GM19395 (cell line): ENCODE measurements at regions not wholly inside any gene's neighbourhood (a gene's known extent, or its start where the extent isn't known, plus 50 kb on each side); places are given as distances from the start of the nearest gene placed in this dataset.
"Not testable (repeated sequence)": the region's sequence is repeated elsewhere in the genome, so short reads cannot be mapped to it uniquely, and the experiment has no call there.

Experiments
- ATAC-seq: cut with Tn5 transposase; IDR thresholded peaks from one replicate; pipeline ENCODE4 v1.9.1; 2021; ENCODE audit warnings: mild to moderate bottlenecking, moderate library complexity; ENCODE audit not compliant: unreplicated experiment

DNA sequence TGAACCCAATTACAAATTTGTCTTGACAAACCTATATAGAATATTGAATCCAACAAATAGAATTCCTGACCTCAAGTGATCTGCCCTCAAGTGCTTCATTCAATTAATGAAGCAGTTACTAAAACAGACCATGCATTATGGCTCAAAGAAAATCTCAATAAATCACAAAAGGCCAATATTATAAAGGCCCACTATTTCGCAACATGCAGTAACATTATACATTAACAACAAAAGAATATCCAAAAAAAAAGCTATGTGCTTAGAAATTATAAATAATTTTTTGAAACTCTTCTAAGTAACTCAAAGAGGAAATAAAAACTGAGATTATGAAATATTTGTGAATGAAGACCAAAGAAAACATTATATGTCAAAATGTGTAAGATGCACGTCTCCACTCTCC is 177.7 kb downstream of the ZNF674 start:
- no peak for ATAC-seq

DNA sequence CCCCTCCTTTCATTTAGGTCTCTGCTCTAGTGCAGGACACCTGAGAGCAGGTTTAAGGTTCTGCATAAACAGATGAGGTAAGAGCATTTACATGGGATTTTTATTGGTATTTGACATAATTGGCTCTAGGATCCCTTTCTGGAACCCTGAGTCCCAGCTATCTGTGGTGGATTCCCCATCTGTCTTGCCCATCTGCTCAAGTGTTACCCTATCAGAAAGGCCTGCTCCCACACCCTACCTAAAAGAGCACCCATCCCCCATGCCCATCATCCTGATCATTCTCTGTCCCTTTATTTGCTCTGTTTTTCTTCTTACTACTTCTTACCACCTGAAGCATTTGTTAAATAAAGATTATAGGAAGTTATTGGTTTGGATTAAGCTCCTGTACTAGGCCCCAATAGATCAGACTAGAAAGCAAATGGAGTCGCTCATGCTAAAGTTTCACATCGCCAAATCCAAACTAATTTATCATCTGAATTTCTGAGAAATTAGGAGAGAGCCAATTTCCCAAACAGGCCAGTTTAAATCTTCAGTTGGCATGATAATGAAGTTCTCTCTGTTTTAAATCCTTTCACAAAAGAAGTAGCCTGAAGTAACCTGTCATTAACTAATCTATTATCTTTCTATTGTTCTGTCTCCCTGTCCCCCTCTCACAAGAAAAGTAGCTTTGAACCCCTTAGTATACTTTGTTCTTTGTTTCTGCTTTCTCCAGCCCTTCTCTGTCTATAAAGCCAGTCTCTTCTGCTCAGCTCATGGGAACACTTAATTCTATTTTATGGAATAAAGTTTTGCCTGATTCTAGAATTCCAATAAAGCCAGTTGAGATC is 178.6 kb downstream of the ZNF674 start:
- ATAC-seq, result no peak

DNA sequence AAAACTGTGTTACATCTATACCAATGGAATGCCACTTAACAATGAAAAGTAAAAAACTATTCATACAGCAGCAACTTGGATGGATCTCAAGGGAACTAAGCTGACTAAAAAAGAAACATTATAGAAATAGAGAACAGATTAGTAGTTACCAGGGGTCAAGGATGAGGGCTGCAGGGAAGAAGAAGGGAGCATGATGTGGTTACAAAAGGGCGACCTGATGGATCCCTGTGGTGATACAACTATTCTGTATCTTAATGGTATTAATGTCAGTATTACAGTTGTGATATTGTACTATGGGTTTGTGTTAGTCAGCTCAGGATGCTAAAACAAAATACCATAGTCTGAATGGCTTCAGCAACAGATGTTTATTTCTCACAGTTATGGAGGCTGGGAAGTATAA is 190.7 kb downstream of the ZNF674 start:
- ATAC-seq, result no peak

DNA sequence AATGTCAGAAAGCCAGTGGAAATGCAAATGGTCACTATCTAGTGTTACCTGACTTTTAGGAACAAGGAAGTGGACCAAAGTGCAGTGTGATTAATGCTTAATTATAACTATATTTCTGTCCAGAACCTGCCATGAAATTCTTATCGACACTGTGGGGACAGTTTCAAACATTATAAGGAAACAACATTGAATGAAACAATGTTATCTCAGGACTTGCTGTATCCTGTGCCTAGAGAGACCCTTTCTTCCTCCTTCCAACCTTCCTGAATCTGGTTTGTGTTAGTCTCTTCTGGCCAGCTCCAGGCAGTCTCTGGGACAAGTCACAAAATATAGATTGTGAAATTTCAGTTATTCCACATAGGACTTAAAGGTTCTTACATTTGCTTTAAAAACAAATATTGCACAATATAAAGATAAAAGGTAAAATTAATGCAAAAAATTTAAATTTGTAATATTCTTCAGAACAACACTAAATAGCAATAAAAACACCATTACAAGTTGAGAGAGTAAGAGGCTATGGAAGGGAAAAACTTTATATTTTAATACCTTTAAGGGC is 203.4 kb downstream of the ZNF674 start:
- ATAC-seq, result no peak

DNA sequence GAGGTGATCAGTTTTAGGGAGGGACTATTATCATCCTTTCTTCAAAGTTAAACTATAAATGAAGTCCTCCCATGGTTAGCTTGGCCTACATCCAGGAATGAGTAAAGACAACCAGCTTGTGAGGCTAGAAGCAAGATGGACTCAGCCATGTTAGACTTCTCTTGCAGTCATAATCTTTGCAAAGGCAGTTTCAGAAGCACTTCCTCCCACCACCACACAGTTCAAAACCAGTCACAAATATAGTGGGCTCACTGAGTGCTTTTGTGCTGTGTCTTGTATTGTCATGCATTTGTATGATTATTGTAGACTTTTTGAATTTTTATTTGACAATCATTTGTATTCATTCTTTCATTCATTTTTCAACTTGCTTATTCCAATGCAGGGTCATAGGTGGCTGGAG is 204.5 kb downstream of the ZNF674 start:
- no peak for ATAC-seq

DNA sequence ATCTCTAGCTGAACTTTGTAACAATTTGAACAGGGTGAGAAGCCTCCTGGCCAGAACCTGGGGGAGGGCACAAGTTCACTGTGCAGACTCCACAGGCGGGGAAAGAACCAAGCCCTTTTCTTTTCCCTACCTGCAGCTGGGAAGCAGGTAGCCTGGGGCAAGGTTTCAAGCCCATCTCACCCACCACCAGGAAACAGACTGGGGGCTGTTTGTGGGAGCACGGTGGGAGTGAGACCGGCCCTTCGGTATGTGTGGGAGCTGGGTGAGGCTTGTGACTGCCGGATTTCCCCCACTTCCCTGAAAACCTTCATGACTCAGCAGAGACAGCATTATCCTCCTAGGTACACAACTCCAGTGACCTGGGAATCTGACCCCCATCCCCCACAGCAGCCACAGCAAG is 211.7 kb downstream of the ZNF674 start:
- no peak for ATAC-seq

DNA sequence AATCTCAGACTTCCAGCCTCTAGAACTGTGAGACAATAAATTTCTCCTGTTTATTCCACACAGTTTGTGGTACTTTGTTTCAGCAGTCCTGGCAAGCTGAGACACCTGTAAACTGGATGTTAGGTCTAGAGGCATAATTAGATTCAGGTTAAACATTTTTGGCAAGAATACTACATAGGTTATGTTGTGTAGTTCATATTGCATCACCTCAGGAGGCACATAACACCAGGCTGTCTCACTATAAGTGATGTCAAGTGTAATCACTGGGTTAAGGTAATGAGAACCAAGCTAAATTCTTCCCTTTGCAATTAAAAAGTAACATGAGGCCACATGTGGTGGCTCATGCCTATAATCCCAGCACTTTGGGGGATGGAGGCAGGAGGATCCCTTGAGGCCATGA is 214.2 kb downstream of the ZNF674 start:
- no peak for ATAC-seq

DNA sequence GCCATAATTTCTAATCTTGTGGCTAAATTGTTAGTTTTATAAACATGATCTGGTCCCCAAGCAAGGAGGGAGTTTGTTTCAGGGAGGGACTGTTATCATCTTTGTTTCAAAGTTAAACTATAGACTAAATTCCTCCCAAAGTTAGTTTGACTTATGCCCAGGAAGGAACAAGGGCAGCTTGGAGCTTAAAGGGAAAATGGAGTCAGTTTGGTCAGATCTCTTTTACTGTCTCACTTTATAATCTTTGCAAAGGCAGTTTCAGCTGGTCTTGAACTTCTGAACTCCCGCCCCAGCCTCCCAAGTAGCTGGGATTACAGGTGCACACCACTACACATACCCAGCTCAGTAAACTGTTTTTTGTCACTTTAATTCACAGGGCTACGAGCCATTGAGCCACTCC is 214.7 kb downstream of the ZNF674 start:
- no peak for ATAC-seq

DNA sequence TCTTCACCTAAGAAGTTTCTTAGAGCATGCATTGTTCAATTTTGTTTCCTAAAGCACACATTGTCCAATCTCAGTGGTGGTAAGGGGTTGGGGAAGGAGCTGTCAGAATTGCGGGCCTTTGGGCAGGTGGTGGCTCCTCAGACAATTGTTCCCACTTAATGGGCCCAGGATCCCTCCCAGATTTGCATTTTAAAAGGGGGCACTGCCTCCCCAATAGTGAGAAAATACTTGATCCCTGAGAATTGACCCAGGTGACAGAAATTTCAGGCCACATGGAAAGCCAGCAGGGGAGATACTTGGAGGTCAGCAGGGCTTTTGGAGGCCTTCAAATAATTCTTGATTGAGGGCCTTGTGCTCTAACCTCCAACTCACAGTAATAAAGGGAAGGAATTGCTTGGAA is 217.1 kb downstream of the ZNF674 start:
- no peak for ATAC-seq

DNA sequence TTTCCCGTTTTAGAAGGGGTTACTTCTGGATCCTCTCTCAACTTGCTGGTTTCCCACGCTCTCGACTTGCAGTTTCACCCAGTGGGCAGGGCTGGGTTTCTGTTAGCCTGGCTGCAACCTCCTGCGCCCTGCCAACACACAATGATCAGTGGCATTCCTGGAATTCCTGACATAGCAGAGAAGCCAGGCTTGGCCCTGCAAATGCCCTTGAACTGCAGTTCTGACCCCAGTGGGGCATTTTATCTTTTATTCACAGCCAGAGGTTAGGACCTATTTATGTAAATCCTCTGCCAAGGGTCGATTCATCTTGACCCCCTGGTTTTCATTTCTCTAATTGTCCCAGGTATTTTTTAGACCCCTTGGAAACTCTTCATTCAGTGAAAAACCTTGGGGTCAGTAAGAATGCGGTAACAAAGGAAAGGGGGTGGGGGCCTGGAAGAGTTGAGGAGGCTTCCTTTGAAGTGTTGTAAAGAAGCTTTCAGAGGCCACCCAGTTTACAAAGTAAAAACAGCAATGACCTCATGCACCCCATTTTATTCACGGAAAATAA is 217.6 kb downstream of the ZNF674 start:
- no peak for ATAC-seq

DNA sequence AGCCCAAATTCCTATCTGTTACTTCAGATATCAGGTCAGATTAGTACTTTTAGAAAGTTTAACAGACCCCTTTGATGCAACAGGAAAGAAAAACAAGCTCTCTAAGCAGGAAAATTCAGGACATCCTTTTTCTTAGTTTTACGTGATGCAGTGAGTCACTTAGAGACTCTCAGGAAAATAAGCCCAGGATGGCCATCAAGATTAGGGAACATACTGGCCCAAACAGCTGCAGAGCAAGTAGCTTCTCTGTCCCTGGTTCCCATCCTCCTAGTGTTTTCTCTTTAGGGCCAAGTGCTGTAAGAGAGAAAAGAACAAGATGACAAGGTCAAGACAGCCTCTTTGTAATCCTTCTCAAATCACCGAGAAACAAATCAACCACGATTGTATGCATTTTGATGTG is 219.1 kb downstream of the ZNF674 start:
- ATAC-seq, result no peak

GRCh38 chrX:46325312-46325877 is 219.8 kb downstream of the ZNF674 start:
- no peak for ATAC-seq

- ATAC-seq, result no peak
These were observed 221.1 kb downstream of the ZNF674 start for GRCh38 chrX:46324166-46324565.

DNA sequence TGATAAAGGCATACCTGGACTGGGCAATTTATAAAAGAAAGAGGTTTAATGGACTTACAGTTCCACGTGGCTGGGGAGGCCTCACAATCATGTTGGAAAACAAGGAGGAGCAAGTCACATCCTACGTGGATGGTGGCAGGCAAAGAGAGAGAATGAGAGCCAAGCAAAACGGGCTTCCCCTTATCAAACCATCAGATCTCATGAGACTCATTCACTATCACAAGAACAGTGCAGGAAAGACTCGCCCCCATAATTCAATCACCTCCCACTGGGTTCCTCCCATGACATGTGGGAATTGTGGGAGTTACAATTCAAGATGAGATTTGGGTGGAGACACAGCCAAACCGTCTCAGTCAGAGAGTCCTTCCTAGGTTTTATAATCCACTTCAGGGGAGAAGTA is 222.3 kb downstream of the ZNF674 start:
- ATAC-seq, result not testable (repeated sequence)

DNA sequence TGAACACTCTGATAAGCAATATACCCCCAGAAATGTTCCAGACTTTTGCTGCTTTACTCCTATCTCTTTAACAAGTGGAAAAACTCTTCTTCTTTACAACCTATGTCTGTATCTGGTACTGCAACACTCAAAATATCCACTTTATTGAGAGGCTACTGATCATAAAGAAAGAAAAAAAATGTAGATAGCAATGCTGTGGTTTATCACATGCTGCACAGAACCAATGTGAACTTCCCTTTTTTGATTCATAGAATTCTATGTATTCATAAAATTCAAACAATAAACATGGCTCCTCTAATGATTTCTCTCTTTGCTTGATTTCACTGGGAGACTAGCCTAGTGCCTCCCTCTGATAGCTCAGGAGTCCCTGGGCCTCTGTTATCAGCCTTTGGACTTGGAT is 223.5 kb downstream of the ZNF674 start:
- no peak for ATAC-seq

DNA sequence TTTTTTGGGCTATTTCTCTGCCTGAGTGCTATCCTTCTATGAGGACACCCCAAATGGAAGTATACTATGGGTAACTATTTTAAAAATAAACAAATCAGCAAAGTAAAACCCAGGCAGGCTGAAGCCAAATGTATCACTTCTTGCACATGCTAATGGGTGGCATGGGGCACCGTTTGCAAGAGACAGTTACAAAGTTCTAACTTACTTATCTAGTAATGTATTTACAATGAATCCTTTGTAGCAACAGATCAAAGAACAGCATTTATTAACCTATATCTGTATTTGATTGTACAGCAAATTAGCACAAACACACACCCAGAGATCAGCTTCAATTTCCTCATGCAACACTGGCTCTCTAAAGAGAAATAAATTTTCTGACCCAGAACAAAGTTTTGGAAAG is 225.5 kb downstream of the ZNF674 start:
- no peak for ATAC-seq

GRCh38 chrX:46318551-46318950 is 226.7 kb downstream of the ZNF674 start:
- no peak for ATAC-seq

DNA sequence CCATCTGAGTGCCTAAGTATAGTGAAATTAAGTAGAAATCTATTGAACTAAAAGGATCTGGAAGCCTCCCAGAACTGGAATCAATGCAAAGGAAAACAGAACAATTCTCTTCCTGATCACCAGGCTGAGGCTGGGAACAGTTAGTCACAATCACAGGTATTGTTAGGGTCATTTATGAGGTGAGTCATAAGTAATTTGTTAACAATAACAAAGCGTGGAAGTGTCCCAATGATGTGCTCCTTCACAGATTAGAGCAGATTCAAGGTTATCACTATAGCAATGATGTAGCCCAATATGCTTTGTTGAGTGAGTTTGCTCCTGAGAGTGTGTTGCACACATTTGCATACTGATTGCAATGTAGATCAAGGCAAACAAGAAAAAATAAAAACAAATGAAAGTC is 228.1 kb downstream of the ZNF674 start:
- no peak for ATAC-seq

DNA sequence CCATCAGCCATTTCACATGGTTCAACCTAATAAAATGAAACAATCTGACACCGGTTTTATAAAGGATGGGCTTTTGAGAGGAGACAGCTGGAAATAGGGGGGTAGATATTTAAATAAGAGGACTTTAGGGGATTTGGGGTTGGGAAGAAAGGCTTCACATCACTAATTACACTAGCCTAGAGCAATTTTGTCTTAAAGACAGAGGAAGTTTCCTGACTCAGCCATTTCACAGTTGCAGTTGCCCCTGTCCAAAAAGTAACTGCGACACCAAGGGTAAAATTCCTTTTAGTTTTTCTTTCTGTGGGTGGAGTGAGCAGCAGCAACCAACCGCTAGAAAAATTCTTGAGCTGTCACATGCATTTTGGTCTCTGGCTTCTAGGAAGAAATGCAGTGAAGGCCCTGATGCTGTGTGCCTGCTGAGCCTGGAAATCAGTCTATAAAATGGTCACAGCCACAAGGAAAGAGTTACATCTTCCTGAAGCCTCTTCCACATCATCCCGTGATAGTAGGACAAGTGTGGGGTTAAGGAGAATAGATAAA is 233.6 kb downstream of the ZNF674 start:
- ATAC-seq, result peak; percentile 14

DNA sequence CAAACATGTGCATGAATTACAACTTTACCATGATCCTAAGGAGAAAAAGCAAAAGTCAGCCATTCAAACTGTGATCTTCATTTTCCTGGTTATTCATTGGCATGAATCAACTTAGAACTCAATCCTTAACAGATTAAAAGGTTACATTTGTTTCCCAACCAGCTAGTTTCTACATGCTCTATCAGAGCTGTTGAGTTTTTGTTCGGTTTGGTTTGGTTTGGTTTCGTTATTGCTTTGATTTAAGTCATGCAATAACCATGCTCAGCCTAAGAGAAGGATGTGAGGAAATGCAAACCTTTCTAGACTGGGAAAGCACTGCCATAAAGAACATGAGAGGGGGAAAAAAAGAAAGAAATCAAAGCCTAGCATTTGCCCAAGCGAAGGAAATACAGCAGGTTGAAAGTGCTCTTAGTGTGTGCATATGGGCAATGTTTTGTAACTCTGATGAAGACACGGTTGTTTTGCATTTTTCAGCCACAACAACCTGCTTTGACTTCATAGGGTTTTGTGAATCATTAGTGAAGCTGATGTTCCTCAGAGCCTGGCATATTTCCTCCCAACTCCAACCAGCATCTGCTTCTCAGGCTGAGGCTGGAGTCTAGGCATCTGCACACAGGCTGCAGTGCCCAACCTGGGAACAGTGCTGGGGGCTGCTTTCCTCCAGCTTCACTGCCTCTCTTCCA is 234.3 kb downstream of the ZNF674 start:
- ATAC-seq, result peak; percentile 80

- no peak for ATAC-seq
These were observed 237.1 kb downstream of the ZNF674 start for GRCh38 chrX:46308110-46308509.
